ENCODE measurements at regions not wholly inside any gene's neighbourhood (a gene's known extent, or its start where the extent isn't known, plus 50 kb on each side); places are given as distances from the start of the nearest gene placed in this dataset.
"Not testable (repeated sequence)": the region's sequence is repeated elsewhere in the genome, so short reads cannot be mapped to it uniquely, and the experiment has no call there.

GRCh38 chr13:65710514-65710913 is 1519.6 kb downstream of the PCDH9 start:
- no peak overlapping the region for H3K4me3 ChIP-seq
- H3K4me1 ChIP-seq, result no peaks in the 10 kb centered on the region
- no peak for DNase-seq
- H3K9me3 ChIP-seq, result no peaks in the 10 kb centered on the region
- intact Hi-C loops (cut with DNase I), result no loop called here
- H3K27ac ChIP-seq, result no peak overlapping the region
- 8 to 23% methylated on average over 4 of the region's 4 CpGs for WGBS, 2 donors
- no peaks in the 10 kb centered on the region for H3K27me3 ChIP-seq
- no peak for ATAC-seq
- no peaks in the 10 kb centered on the region for H3K36me3 ChIP-seq (replicated peaks in 1 of 2; ENCODE audit: insufficient read depth in 1 of 2, low read depth in 2 of 2)
- TF ChIP-seq POLR2A (IDR thresholded peaks at IDR 0.05), result no peak
- TF ChIP-seq CTCF (IDR thresholded peaks at IDR 0.05), result no peak

GRCh38 chr13:65697843-65698242 is 1532.3 kb downstream of the PCDH9 start:
- Histone ChIP-seq H3K27ac (no peak overlapping the region), H3K27me3 (no peaks in the 10 kb centered on the region), H3K36me3 (replicated peaks in 1 of 2; ENCODE audit: insufficient read depth in 1 of 2, low read depth in 2 of 2) (no peaks in the 10 kb centered on the region), H3K4me3 (no peak overlapping the region), H3K4me1 (no peaks in the 10 kb centered on the region), H3K9me3 (no peaks in the 10 kb centered on the region)
- no peak for DNase-seq
- intact Hi-C loops (cut with DNase I), result no loop called here
- no peak for TF ChIP-seq CTCF (IDR thresholded peaks at IDR 0.05)
- TF ChIP-seq POLR2A (IDR thresholded peaks at IDR 0.05), result no peak
- ATAC-seq, result no peak

- Histone ChIP-seq H3K4me1 (no peaks in the 10 kb centered on the region), H3K4me3 (no peak overlapping the region), H3K27me3 (no peaks in the 10 kb centered on the region), H3K9me3 (no peaks in the 10 kb centered on the region), H3K27ac (no peak overlapping the region), H3K36me3 (replicated peaks in 1 of 2; ENCODE audit: insufficient read depth in 1 of 2, low read depth in 2 of 2) (no peaks in the 10 kb centered on the region)
- TF ChIP-seq CTCF (IDR thresholded peaks at IDR 0.05) (no peak), POLR2A (IDR thresholded peaks at IDR 0.05) (no peak)
- ATAC-seq, result no peak
- 77 to 94% methylated on average over 1 of the region's 1 CpG for WGBS, 2 donors
- intact Hi-C loops (cut with DNase I), result no loop called here
- DNase-seq, result no peak
These were observed 1550.9 kb downstream of the PCDH9 start for GRCh38 chr13:65679240-65679639.

GRCh38 chr13:65677906-65678305 is 1552.2 kb downstream of the PCDH9 start:
- no peaks in the 10 kb centered on the region for H3K9me3 ChIP-seq
- TF ChIP-seq CTCF (IDR thresholded peaks at IDR 0.05) (no peak), POLR2A (IDR thresholded peaks at IDR 0.05) (no peak)
- intact Hi-C loops (cut with DNase I), result no loop called here
- DNase-seq, result no peak
- no peak for ATAC-seq
- no peaks in the 10 kb centered on the region for H3K36me3 ChIP-seq (replicated peaks in 1 of 2; ENCODE audit: insufficient read depth in 1 of 2, low read depth in 2 of 2)
- WGBS, 2 donors, result 4 to 24% methylated on average over 1 of the region's 1 CpG
- H3K27me3 ChIP-seq, result no peaks in the 10 kb centered on the region
- no peaks in the 10 kb centered on the region for H3K4me1 ChIP-seq
- H3K4me3 ChIP-seq, result no peak overlapping the region
- no peak overlapping the region for H3K27ac ChIP-seq

GRCh38 chr13:65675383-65675782 is 1554.8 kb downstream of the PCDH9 start:
- H3K4me1 ChIP-seq; H3K9me3 ChIP-seq; H3K36me3 ChIP-seq (replicated peaks in 1 of 2; ENCODE audit: insufficient read depth in 1 of 2, low read depth in 2 of 2); H3K4me3 ChIP-seq; ATAC-seq; DNase-seq; H3K27me3 ChIP-seq; H3K27ac ChIP-seq; intact Hi-C loops (cut with DNase I): not testable (repeated sequence)
- WGBS, 2 donors, result 50 to 59% methylated on average over 5 of the region's 5 CpGs
